HUES48 (cell line): ENCODE measurements at regions not wholly inside any gene's neighbourhood (a gene's known extent, or its start where the extent isn't known, plus 50 kb on each side); places are given as distances from the start of the nearest gene placed in this dataset.
A peak's percentile ranks its signal among the peaks of the same experiment; 100 is the strongest.
"Not testable (repeated sequence)": the region's sequence is repeated elsewhere in the genome, so short reads cannot be mapped to it uniquely, and the experiment has no call there.

Source experiments
- H3K27ac ChIP-seq: one replicate; pipeline ENCODE4 v1.7.0; 2013; ENCODE audit warnings: low read depth, low read length, inconsistent platforms
- H3K27me3 ChIP-seq: 2 replicates; pipeline ENCODE4 v1.6.1; 2013; ENCODE audit warnings: mild to moderate bottlenecking, low read length; ENCODE audit not compliant: control insufficient read depth, insufficient read depth
- H3K36me3 ChIP-seq: 2 replicates; pipeline ENCODE4 v1.6.1; 2013; ENCODE audit warnings: low read length; ENCODE audit not compliant: control insufficient read depth, insufficient read depth
- H3K4me1 ChIP-seq: 2 replicates; pipeline ENCODE4 v1.6.1; 2013; ENCODE audit warnings: mild to moderate bottlenecking, low read length; ENCODE audit not compliant: control insufficient read depth, insufficient read depth
- H3K4me3 ChIP-seq: 2 replicates; pipeline ENCODE4 v1.5.1; 2013; ENCODE audit warnings: mild to moderate bottlenecking, low read depth, low read length
- H3K9ac ChIP-seq: 2 replicates; pipeline ENCODE4 v1.6.1; 2013; ENCODE audit warnings: mild to moderate bottlenecking, low read depth, low read length, moderate library complexity
- H3K9me3 ChIP-seq: 2 replicates; pipeline ENCODE4 v1.6.1; 2013; ENCODE audit warnings: low read length; ENCODE audit not compliant: control insufficient read depth, insufficient read depth

GRCh38 chr10:25713894-25714240 lies 220.2 kb upstream of the MYO3A start:
- no peaks in the 10 kb centered on the region for H3K36me3 ChIP-seq
- no peak overlapping the region for H3K9ac ChIP-seq
- no peak overlapping the region for H3K27ac ChIP-seq
- H3K4me1 ChIP-seq: no peaks in the 10 kb centered on the region
- no peak overlapping the region for H3K4me3 ChIP-seq
- H3K9me3 ChIP-seq: peaks cover 9% of the 10 kb centered on the region
- no peaks in the 10 kb centered on the region for H3K27me3 ChIP-seq

GRCh38 chr10:25724241-25724640 lies 209.8 kb upstream of the MYO3A start:
- Histone ChIP-seq H3K9ac (no peak overlapping the region), H3K4me3 (no peak overlapping the region), H3K4me1 (peaks cover 15% of the 10 kb centered on the region), H3K9me3 (no peaks in the 10 kb centered on the region), H3K36me3 (no peaks in the 10 kb centered on the region), H3K27ac (peak overlapping the region; percentile 47), H3K27me3 (no peaks in the 10 kb centered on the region)

- Histone ChIP-seq H3K9ac (no peak overlapping the region), H3K36me3 (no peaks in the 10 kb centered on the region)
Observed at GRCh38 chr10:25725917-25726716, 207.9 kb upstream of the MYO3A start.

GRCh38 chr10:25738776-25739175 lies 195.3 kb upstream of the MYO3A start:
- no peak overlapping the region for H3K4me3 ChIP-seq
- H3K4me1 ChIP-seq: no peaks in the 10 kb centered on the region
- no peak overlapping the region for H3K9ac ChIP-seq
- no peaks in the 10 kb centered on the region for H3K36me3 ChIP-seq
- no peaks in the 10 kb centered on the region for H3K9me3 ChIP-seq
- no peaks in the 10 kb centered on the region for H3K27me3 ChIP-seq
- no peak overlapping the region for H3K27ac ChIP-seq

More at GRCh38 chr10:25725917-25726716, 207.9 kb upstream of the MYO3A start:
- Histone ChIP-seq H3K27ac (no peak overlapping the region), H3K4me1 (peaks cover 15% of the 10 kb centered on the region), H3K4me3 (no peak overlapping the region), H3K27me3 (no peaks in the 10 kb centered on the region), H3K9me3 (no peaks in the 10 kb centered on the region)

- Histone ChIP-seq H3K9ac (no peak overlapping the region), H3K36me3 (no peaks in the 10 kb centered on the region), H3K4me1 (peaks cover 9% of the 10 kb centered on the region; the same call in 1 of the 2 replicates), H3K4me3 (no peak overlapping the region), H3K9me3 (no peaks in the 10 kb centered on the region), H3K27me3 (no peaks in the 10 kb centered on the region), H3K27ac (no peak overlapping the region)
Observed at GRCh38 chr10:25743832-25744231, 190.2 kb upstream of the MYO3A start.

- no peaks in the 10 kb centered on the region for H3K36me3 ChIP-seq
- H3K4me3 ChIP-seq: no peak overlapping the region
- H3K4me1 ChIP-seq: peaks cover 9% of the 10 kb centered on the region; the same call in 1 of the 2 replicates
- H3K9ac ChIP-seq: no peak overlapping the region
- H3K9me3 ChIP-seq: no peaks in the 10 kb centered on the region
- H3K27me3 ChIP-seq: no peaks in the 10 kb centered on the region
- H3K27ac ChIP-seq: no peak overlapping the region
Observed at GRCh38 chr10:25744574-25744973, 189.5 kb upstream of the MYO3A start.

- Histone ChIP-seq H3K27ac (peak overlapping the region; percentile 41), H3K4me3 (no peak overlapping the region)
Observed at GRCh38 chr10:25745976-25746375, 188.1 kb upstream of the MYO3A start.

GRCh38 chr10:25747084-25747483 lies 186.9 kb upstream of the MYO3A start:
- Histone ChIP-seq H3K9ac (no peak overlapping the region), H3K27ac (peak overlapping the region; percentile 47), H3K27me3 (no peaks in the 10 kb centered on the region), H3K4me1 (peaks cover 9% of the 10 kb centered on the region; the same call in 1 of the 2 replicates), H3K4me3 (no peak overlapping the region), H3K9me3 (no peaks in the 10 kb centered on the region), H3K36me3 (no peaks in the 10 kb centered on the region)

More at GRCh38 chr10:25745976-25746375, 188.1 kb upstream of the MYO3A start:
- no peaks in the 10 kb centered on the region for H3K36me3 ChIP-seq
- no peak overlapping the region for H3K9ac ChIP-seq
- no peaks in the 10 kb centered on the region for H3K9me3 ChIP-seq
- H3K4me1 ChIP-seq: peaks cover 9% of the 10 kb centered on the region; the same call in 1 of the 2 replicates
- no peaks in the 10 kb centered on the region for H3K27me3 ChIP-seq

- Histone ChIP-seq H3K27ac (no peak overlapping the region), H3K4me1 (peaks cover 9% of the 10 kb centered on the region; the same call in 1 of the 2 replicates), H3K4me3 (no peak overlapping the region), H3K9me3 (no peaks in the 10 kb centered on the region), H3K36me3 (no peaks in the 10 kb centered on the region), H3K9ac (no peak overlapping the region), H3K27me3 (no peaks in the 10 kb centered on the region)
Observed at GRCh38 chr10:25748509-25748908, 185.5 kb upstream of the MYO3A start.

GRCh38 chr10:25753776-25754175 lies 180.3 kb upstream of the MYO3A start:
- Histone ChIP-seq H3K4me3 (no peak overlapping the region), H3K36me3 (no peaks in the 10 kb centered on the region), H3K4me1 (peaks cover 6% of the 10 kb centered on the region), H3K27ac (peak overlapping the region; percentile 21), H3K27me3 (no peaks in the 10 kb centered on the region), H3K9me3 (no peaks in the 10 kb centered on the region), H3K9ac (no peak overlapping the region)

GRCh38 chr10:25755874-25756273 lies 178.2 kb upstream of the MYO3A start:
- not testable (repeated sequence) for H3K4me3 ChIP-seq, H3K27me3 ChIP-seq, H3K27ac ChIP-seq, H3K36me3 ChIP-seq, H3K4me1 ChIP-seq, H3K9me3 ChIP-seq, H3K9ac ChIP-seq
